Transverse colon (tissue), 4 donors: ENCODE measurements at regions not wholly inside any gene's neighbourhood (a gene's known extent, or its start where the extent isn't known, plus 50 kb on each side); places are given as distances from the start of the nearest gene placed in this dataset.

Experiments used
- POLR2AphosphoS5 ChIP-seq, 3 donors: sonication (generic); formaldehyde crosslinking; IDR thresholded peaks; one replicate each; pipeline ENCODE4 v1.6.1; 2016; ENCODE audit warnings: antibody characterized with exemption in 3 of 3
- TF ChIP-seq, protein P1 (sequence below), 5 experiments: fragments of 200-600 bp in 3 of 5; fragments of 450-650 bp in 2 of 5; sonication (generic) in 3 of 5; IDR thresholded peaks; 1 replicate in 2 of 5; 2 replicates in 3 of 5; pipeline ENCODE4 v1.5.1; 2016 to 2017; ENCODE audit warnings: antibody characterized with exemption in 5 of 5, inconsistent platforms in 3 of 5, mild to moderate bottlenecking in 2 of 5, moderate library complexity in 1 of 5

DNA sequence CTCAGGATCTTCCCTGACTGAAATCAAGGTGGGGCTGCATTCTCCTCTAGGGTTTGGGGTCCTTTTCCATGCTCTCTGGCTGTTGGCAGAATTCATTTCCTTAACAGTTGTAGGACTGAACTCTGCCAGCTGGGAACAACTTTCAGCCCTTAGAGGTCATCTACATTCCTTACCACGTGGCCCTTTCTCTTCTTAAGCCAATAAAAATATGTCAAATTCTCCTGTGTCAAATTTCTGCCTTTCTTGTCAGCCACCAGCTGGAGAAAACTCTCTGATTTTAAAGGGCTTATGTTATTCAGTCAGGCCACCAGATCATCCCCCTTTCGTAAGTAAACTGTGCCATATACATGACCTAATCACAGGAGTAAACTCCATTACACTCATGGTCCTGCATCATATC, 95.3 kb upstream of the IL6 start:
- TF ChIP-seq, protein P1, sequence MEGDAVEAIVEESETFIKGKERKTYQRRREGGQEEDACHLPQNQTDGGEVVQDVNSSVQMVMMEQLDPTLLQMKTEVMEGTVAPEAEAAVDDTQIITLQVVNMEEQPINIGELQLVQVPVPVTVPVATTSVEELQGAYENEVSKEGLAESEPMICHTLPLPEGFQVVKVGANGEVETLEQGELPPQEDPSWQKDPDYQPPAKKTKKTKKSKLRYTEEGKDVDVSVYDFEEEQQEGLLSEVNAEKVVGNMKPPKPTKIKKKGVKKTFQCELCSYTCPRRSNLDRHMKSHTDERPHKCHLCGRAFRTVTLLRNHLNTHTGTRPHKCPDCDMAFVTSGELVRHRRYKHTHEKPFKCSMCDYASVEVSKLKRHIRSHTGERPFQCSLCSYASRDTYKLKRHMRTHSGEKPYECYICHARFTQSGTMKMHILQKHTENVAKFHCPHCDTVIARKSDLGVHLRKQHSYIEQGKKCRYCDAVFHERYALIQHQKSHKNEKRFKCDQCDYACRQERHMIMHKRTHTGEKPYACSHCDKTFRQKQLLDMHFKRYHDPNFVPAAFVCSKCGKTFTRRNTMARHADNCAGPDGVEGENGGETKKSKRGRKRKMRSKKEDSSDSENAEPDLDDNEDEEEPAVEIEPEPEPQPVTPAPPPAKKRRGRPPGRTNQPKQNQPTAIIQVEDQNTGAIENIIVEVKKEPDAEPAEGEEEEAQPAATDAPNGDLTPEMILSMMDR (IDR thresholded peaks at IDR 0.05): no peak
- no peak for TF ChIP-seq POLR2AphosphoS5 (IDR thresholded peaks at IDR 0.05)
